ENCODE measurements at regions not wholly inside any gene's neighbourhood (a gene's known extent, or its start where the extent isn't known, plus 50 kb on each side); places are given as distances from the start of the nearest gene placed in this dataset.
A peak's percentile ranks its signal among the peaks of the same experiment; 100 is the strongest.

- Histone ChIP-seq H3K4me1 (ENCODE audit: control insufficient read depth, insufficient read depth, low read length) (no peaks in the 10 kb centered on the region), H3K4me3 (ENCODE audit: low read depth, low read length) (no peak overlapping the region)
- no CpG with 5 or more reads among the region's 1 CpG for WGBS (ENCODE audit: insufficient coverage)
These were observed 1695.7 kb upstream of the SPRY2 start for GRCh38 chr13:82036602-82037001.

GRCh38 chr13:82011355-82011754 is 1670.4 kb upstream of the SPRY2 start:
- no peaks in the 10 kb centered on the region for H3K4me1 ChIP-seq (ENCODE audit: control insufficient read depth, insufficient read depth, low read length)
- DNase-seq (ENCODE audit: low read depth in 4 of 6, low spot score in 6 of 6): no peak
- H3K27me3 ChIP-seq (ENCODE audit: control insufficient read depth, insufficient read depth, low read length): no peaks in the 10 kb centered on the region
- H3K9me3 ChIP-seq (ENCODE audit: control insufficient read depth, insufficient read depth, low read length): no peaks in the 10 kb centered on the region
- H3K4me3 ChIP-seq (ENCODE audit: low read depth, low read length): no peak overlapping the region
- H3K36me3 ChIP-seq (ENCODE audit: control insufficient read depth, insufficient read depth, low read length): no peaks in the 10 kb centered on the region
- no CpG with 5 or more reads among the region's 1 CpG for WGBS (ENCODE audit: insufficient coverage)
- no peak overlapping the region for H3K27ac ChIP-seq (ENCODE audit: low read depth, low read length)

More at GRCh38 chr13:82036602-82037001, 1695.7 kb upstream of the SPRY2 start:
- Histone ChIP-seq H3K36me3 (ENCODE audit: control insufficient read depth, insufficient read depth, low read length) (no peaks in the 10 kb centered on the region), H3K9me3 (ENCODE audit: control insufficient read depth, insufficient read depth, low read length) (no peaks in the 10 kb centered on the region), H3K27ac (ENCODE audit: low read depth, low read length) (no peak overlapping the region), H3K27me3 (ENCODE audit: control insufficient read depth, insufficient read depth, low read length) (no peaks in the 10 kb centered on the region)
- no peak for DNase-seq (ENCODE audit: low read depth in 4 of 6, low spot score in 6 of 6)

- no peak for DNase-seq (ENCODE audit: low read depth in 4 of 6, low spot score in 6 of 6)
- Histone ChIP-seq H3K27me3 (ENCODE audit: control insufficient read depth, insufficient read depth, low read length) (no peaks in the 10 kb centered on the region), H3K36me3 (ENCODE audit: control insufficient read depth, insufficient read depth, low read length) (no peaks in the 10 kb centered on the region), H3K4me3 (ENCODE audit: low read depth, low read length) (no peak overlapping the region), H3K27ac (ENCODE audit: low read depth, low read length) (no peak overlapping the region), H3K9me3 (ENCODE audit: control insufficient read depth, insufficient read depth, low read length) (no peaks in the 10 kb centered on the region), H3K4me1 (ENCODE audit: control insufficient read depth, insufficient read depth, low read length) (no peaks in the 10 kb centered on the region)
- WGBS (ENCODE audit: insufficient coverage): no CpG with 5 or more reads among the region's 2 CpGs
These were observed 1669.9 kb upstream of the SPRY2 start for GRCh38 chr13:82010780-82011179.

- Histone ChIP-seq H3K27ac (ENCODE audit: low read depth, low read length) (no peak overlapping the region), H3K27me3 (ENCODE audit: control insufficient read depth, insufficient read depth, low read length) (no peaks in the 10 kb centered on the region), H3K4me1 (ENCODE audit: control insufficient read depth, insufficient read depth, low read length) (no peaks in the 10 kb centered on the region), H3K36me3 (ENCODE audit: control insufficient read depth, insufficient read depth, low read length) (no peaks in the 10 kb centered on the region), H3K9me3 (ENCODE audit: control insufficient read depth, insufficient read depth, low read length) (no peaks in the 10 kb centered on the region), H3K4me3 (ENCODE audit: low read depth, low read length) (no peak overlapping the region)
- no CpG with 5 or more reads among the region's 3 CpGs for WGBS (ENCODE audit: insufficient coverage)
- DNase-seq (ENCODE audit: low read depth in 4 of 6, low spot score in 6 of 6): no peak
These were observed 1661.8 kb upstream of the SPRY2 start for GRCh38 chr13:82002710-82003109.

- Histone ChIP-seq H3K27ac (ENCODE audit: low read depth, low read length) (no peak overlapping the region), H3K36me3 (ENCODE audit: control insufficient read depth, insufficient read depth, low read length) (no peaks in the 10 kb centered on the region), H3K27me3 (ENCODE audit: control insufficient read depth, insufficient read depth, low read length) (no peaks in the 10 kb centered on the region), H3K4me1 (ENCODE audit: control insufficient read depth, insufficient read depth, low read length) (no peaks in the 10 kb centered on the region), H3K4me3 (ENCODE audit: low read depth, low read length) (no peak overlapping the region), H3K9me3 (ENCODE audit: control insufficient read depth, insufficient read depth, low read length) (no peaks in the 10 kb centered on the region)
- WGBS (ENCODE audit: insufficient coverage): no CpG with 5 or more reads among the region's 3 CpGs
- no peak for DNase-seq (ENCODE audit: low read depth in 4 of 6, low spot score in 6 of 6)
These were observed 1654.4 kb upstream of the SPRY2 start for GRCh38 chr13:81995316-81995715.

DNA sequence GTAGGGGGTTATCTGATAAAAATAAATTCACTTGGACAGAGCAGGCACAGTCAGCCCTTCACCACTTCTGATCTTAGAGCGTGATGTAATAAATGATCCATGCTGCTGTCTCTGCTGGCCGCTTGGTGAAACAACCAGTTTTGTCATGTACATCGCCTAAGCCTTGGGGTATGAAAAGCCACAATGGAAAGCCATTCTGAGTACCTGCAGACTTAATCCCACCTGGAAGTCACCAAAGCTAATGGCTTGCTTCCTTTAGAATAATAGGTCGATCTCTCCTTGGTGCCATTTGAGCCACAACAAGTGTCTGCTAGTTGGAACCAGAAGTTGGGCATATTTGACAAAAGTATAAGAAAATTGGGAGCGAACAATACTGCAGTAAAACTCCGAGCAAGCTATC is 1649.7 kb upstream of the SPRY2 start:
- DNase-seq (ENCODE audit: low read depth in 4 of 6, low spot score in 6 of 6): no peak
- no peaks in the 10 kb centered on the region for H3K36me3 ChIP-seq (ENCODE audit: control insufficient read depth, insufficient read depth, low read length)
- H3K4me3 ChIP-seq (ENCODE audit: low read depth, low read length): no peak overlapping the region
- 86% methylated on average over 3 of the region's 6 CpGs for WGBS (ENCODE audit: insufficient coverage)
- no peak overlapping the region for H3K27ac ChIP-seq (ENCODE audit: low read depth, low read length)
- no peaks in the 10 kb centered on the region for H3K4me1 ChIP-seq (ENCODE audit: control insufficient read depth, insufficient read depth, low read length)
- no peaks in the 10 kb centered on the region for H3K9me3 ChIP-seq (ENCODE audit: control insufficient read depth, insufficient read depth, low read length)
- H3K27me3 ChIP-seq (ENCODE audit: control insufficient read depth, insufficient read depth, low read length): no peaks in the 10 kb centered on the region

- Histone ChIP-seq H3K4me1 (ENCODE audit: control insufficient read depth, insufficient read depth, low read length) (no peaks in the 10 kb centered on the region), H3K4me3 (ENCODE audit: low read depth, low read length) (no peak overlapping the region), H3K27me3 (ENCODE audit: control insufficient read depth, insufficient read depth, low read length) (no peaks in the 10 kb centered on the region), H3K9me3 (ENCODE audit: control insufficient read depth, insufficient read depth, low read length) (no peaks in the 10 kb centered on the region), H3K36me3 (ENCODE audit: control insufficient read depth, insufficient read depth, low read length) (no peaks in the 10 kb centered on the region), H3K27ac (ENCODE audit: low read depth, low read length) (no peak overlapping the region)
- WGBS (ENCODE audit: insufficient coverage): 80% methylated on average over 1 of the region's 3 CpGs
- no peak for DNase-seq (ENCODE audit: low read depth in 4 of 6, low spot score in 6 of 6)
These were observed 1647.6 kb upstream of the SPRY2 start for GRCh38 chr13:81988567-81988966.

DNA sequence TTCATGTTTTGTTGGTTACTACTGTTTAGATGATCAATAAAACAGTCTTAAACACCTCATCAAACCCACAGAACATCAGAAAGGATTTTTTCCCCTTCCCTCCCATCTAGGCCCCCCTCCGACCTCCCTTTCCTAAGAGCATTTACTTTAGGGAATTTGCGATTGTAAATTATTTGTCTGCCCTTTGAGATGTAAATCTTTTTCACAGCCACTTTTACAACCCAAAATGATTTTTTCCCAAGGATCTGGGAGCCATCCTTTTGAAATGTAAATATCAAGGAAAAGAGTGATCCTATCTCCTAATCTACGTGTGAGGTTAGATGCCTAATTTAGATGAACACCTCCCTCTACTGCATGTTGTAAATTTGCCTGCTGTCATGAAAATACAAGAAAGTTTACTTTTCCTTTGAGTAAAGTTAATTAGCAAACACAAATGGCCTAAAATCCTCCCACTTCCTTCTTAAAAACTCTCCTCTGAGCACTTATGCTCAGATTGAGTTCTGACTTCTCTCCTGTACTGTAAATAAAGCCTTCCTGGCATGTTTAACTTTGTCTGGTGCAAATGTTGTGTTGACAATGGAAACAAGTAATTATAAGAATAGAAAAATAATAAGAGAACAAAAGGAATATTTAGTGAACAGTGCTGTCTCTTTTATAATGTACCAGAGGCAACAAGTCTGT is 1646.9 kb upstream of the SPRY2 start:
- H3K4me3 ChIP-seq (ENCODE audit: low read depth, low read length): no peak overlapping the region
- no peaks in the 10 kb centered on the region for H3K9me3 ChIP-seq (ENCODE audit: control insufficient read depth, insufficient read depth, low read length)
- H3K36me3 ChIP-seq (ENCODE audit: control insufficient read depth, insufficient read depth, low read length): no peaks in the 10 kb centered on the region
- H3K4me1 ChIP-seq (ENCODE audit: control insufficient read depth, insufficient read depth, low read length): no peaks in the 10 kb centered on the region
- no peak overlapping the region for H3K27ac ChIP-seq (ENCODE audit: low read depth, low read length)
- H3K27me3 ChIP-seq (ENCODE audit: control insufficient read depth, insufficient read depth, low read length): no peaks in the 10 kb centered on the region
- WGBS (ENCODE audit: insufficient coverage): no CpG with 5 or more reads among the region's 3 CpGs
- no peak for DNase-seq (ENCODE audit: low read depth in 4 of 6, low spot score in 6 of 6)

DNA sequence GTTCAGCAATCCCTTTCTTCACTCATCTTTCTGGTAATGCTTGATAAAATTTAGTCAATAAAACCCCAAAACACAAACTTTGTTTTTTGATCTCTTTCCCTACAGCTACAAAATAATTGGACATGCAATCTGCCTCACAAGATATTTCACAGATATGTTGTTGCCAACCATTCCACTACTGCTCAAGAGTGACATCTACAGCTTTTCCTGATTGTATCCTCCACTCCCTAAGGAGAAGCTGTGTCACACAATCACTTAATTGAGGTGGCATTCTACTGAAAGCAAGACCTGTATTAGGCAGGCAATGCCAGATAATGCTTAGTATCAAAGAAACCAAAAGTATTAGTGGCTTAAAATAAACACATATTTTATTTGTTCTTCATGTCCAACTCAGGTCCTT is 1646.2 kb upstream of the SPRY2 start:
- Histone ChIP-seq H3K9me3 (ENCODE audit: control insufficient read depth, insufficient read depth, low read length) (no peaks in the 10 kb centered on the region), H3K27ac (ENCODE audit: low read depth, low read length) (no peak overlapping the region), H3K4me3 (ENCODE audit: low read depth, low read length) (no peak overlapping the region), H3K4me1 (ENCODE audit: control insufficient read depth, insufficient read depth, low read length) (no peaks in the 10 kb centered on the region), H3K36me3 (ENCODE audit: control insufficient read depth, insufficient read depth, low read length) (no peaks in the 10 kb centered on the region), H3K27me3 (ENCODE audit: control insufficient read depth, insufficient read depth, low read length) (no peaks in the 10 kb centered on the region)
- DNase-seq (ENCODE audit: low read depth in 4 of 6, low spot score in 6 of 6): peak in 2 of 6 donors; percentile 9 to 21

DNA sequence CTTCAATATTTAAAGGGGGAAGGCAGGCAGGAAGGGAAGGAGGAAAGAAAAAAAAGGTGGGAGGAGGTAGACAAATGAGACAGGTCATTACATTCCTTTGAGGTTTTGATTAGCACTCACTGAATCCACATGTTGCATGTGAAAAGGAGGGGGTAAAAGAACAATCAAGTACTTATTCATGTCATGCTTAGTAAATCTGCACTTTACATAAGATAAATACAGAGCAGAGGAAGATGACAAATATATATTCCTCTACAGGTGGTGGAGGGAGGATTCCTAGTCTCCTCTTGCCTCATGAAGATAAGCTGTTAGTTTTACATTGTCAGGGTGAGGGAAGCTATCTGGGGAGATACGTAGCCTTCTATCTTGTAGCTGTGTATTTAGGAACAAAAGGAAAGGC is 1645.4 kb upstream of the SPRY2 start:
- Histone ChIP-seq H3K36me3 (ENCODE audit: control insufficient read depth, insufficient read depth, low read length) (no peaks in the 10 kb centered on the region), H3K27me3 (ENCODE audit: control insufficient read depth, insufficient read depth, low read length) (no peaks in the 10 kb centered on the region), H3K4me3 (ENCODE audit: low read depth, low read length) (no peak overlapping the region), H3K4me1 (ENCODE audit: control insufficient read depth, insufficient read depth, low read length) (no peaks in the 10 kb centered on the region), H3K27ac (ENCODE audit: low read depth, low read length) (no peak overlapping the region), H3K9me3 (ENCODE audit: control insufficient read depth, insufficient read depth, low read length) (no peaks in the 10 kb centered on the region)
- no peak for DNase-seq (ENCODE audit: low read depth in 4 of 6, low spot score in 6 of 6)
- WGBS (ENCODE audit: insufficient coverage): 71% methylated on average over 1 of the region's 1 CpG
